Skeletal muscle tissue (tissue), 3 donors: ENCODE measurements at regions not wholly inside any gene's neighbourhood (a gene's known extent, or its start where the extent isn't known, plus 50 kb on each side); places are given as distances from the start of the nearest gene placed in this dataset.
"Not testable (repeated sequence)": the region's sequence is repeated elsewhere in the genome, so short reads cannot be mapped to it uniquely, and the experiment has no call there.

ENCODE experiments used
- H3K27ac ChIP-seq: one replicate; pipeline ENCODE4 v1.7.0; 2013; ENCODE audit warnings: mild to moderate bottlenecking, low read depth, low read length, inconsistent platforms
- H3K27me3 ChIP-seq, 3 donors: one replicate each; pipeline ENCODE4 v1.7.0; 2013; ENCODE audit warnings: low read length in 3 of 3; ENCODE audit not compliant: control insufficient read depth in 3 of 3, insufficient read depth in 3 of 3
- H3K36me3 ChIP-seq, 3 donors: one replicate each; pipeline ENCODE4 v1.7.0; 2013; ENCODE audit warnings: low read length in 3 of 3; ENCODE audit not compliant: control insufficient read depth in 3 of 3, insufficient read depth in 3 of 3
- H3K4me1 ChIP-seq, 3 donors: one replicate each; pipeline ENCODE4 v1.7.0; 2013; ENCODE audit warnings: low read length in 3 of 3, mild to moderate bottlenecking in 3 of 3; ENCODE audit not compliant: control insufficient read depth in 3 of 3, insufficient read depth in 3 of 3
- H3K4me3 ChIP-seq, 3 donors: one replicate each; pipeline ENCODE4 v1.7.0; 2013; ENCODE audit warnings: low read length in 3 of 3
- H3K9ac ChIP-seq, 3 donors: one replicate each; pipeline ENCODE4 v1.7.0; 2013; ENCODE audit warnings: low read length in 3 of 3, mild to moderate bottlenecking in 3 of 3, moderate library complexity in 2 of 3, low read depth in 1 of 3
- H3K9me3 ChIP-seq, 3 donors: one replicate each; pipeline ENCODE4 v1.7.0; 2013; ENCODE audit warnings: low read length in 3 of 3; ENCODE audit not compliant: control insufficient read depth in 3 of 3
- donor health status: Osteomylitis.

GRCh38 chr7:153404124-153404523 lies 644.6 kb downstream of the ACTR3B start:
- no peaks in the 10 kb centered on the region for H3K4me1 ChIP-seq
- no peak overlapping the region for H3K4me3 ChIP-seq
- H3K27ac ChIP-seq = no peak overlapping the region
- H3K27me3 ChIP-seq = no peaks in the 10 kb centered on the region
- H3K9ac ChIP-seq = no peak overlapping the region
- peaks cover 0 to 4% (median 2%) of the 10 kb centered on the region in 3 donors for H3K9me3 ChIP-seq
- H3K36me3 ChIP-seq = no peaks in the 10 kb centered on the region

- H3K4me1 ChIP-seq = no peaks in the 10 kb centered on the region
- H3K4me3 ChIP-seq = no peak overlapping the region
- no peak overlapping the region for H3K27ac ChIP-seq
Observed at GRCh38 chr7:153404781-153405279, 645.3 kb downstream of the ACTR3B start.

GRCh38 chr7:153405704-153406485 lies 646.3 kb upstream of the DPP6 start:
- Histone ChIP-seq H3K36me3 (no peaks in the 10 kb centered on the region), H3K27me3 (no peaks in the 10 kb centered on the region), H3K9me3 (peaks cover 0 to 4% (median 2%) of the 10 kb centered on the region in 3 donors), H3K27ac (no peak overlapping the region), H3K4me1 (no peaks in the 10 kb centered on the region), H3K4me3 (no peak overlapping the region), H3K9ac (no peak overlapping the region)

More at GRCh38 chr7:153404781-153405279, 645.3 kb downstream of the ACTR3B start:
- Histone ChIP-seq H3K9ac (no peak overlapping the region), H3K36me3 (no peaks in the 10 kb centered on the region), H3K27me3 (no peaks in the 10 kb centered on the region), H3K9me3 (peaks cover 0 to 4% (median 2%) of the 10 kb centered on the region in 3 donors)

GRCh38 chr7:153406486-153406872 lies 645.7 kb upstream of the DPP6 start:
- no peaks in the 10 kb centered on the region for H3K27me3 ChIP-seq
- no peaks in the 10 kb centered on the region for H3K36me3 ChIP-seq
- H3K4me3 ChIP-seq = no peak overlapping the region
- H3K27ac ChIP-seq = no peak overlapping the region
- no peak overlapping the region for H3K9ac ChIP-seq
- no peaks in the 10 kb centered on the region for H3K4me1 ChIP-seq
- peaks cover 0 to 4% (median 2%) of the 10 kb centered on the region in 3 donors for H3K9me3 ChIP-seq

- H3K27ac ChIP-seq = no peak overlapping the region
- H3K27me3 ChIP-seq = no peaks in the 10 kb centered on the region
- peaks cover 0 to 4% (median 2%) of the 10 kb centered on the region in 3 donors for H3K9me3 ChIP-seq
- H3K9ac ChIP-seq = no peak overlapping the region
- H3K36me3 ChIP-seq = no peaks in the 10 kb centered on the region
- no peaks in the 10 kb centered on the region for H3K4me1 ChIP-seq
- no peak overlapping the region for H3K4me3 ChIP-seq
Observed at GRCh38 chr7:153407291-153408046, 644.7 kb upstream of the DPP6 start.

GRCh38 chr7:153408360-153409335 lies 643.5 kb upstream of the DPP6 start:
- H3K4me1 ChIP-seq = no peaks in the 10 kb centered on the region
- H3K27me3 ChIP-seq = no peaks in the 10 kb centered on the region
- H3K9me3 ChIP-seq = peaks cover 0 to 4% (median 2%) of the 10 kb centered on the region in 3 donors
- no peak overlapping the region for H3K9ac ChIP-seq
- no peak overlapping the region for H3K27ac ChIP-seq
- no peak overlapping the region for H3K4me3 ChIP-seq
- no peaks in the 10 kb centered on the region for H3K36me3 ChIP-seq

- not testable (repeated sequence) for H3K36me3 ChIP-seq, H3K4me1 ChIP-seq, H3K27ac ChIP-seq, H3K27me3 ChIP-seq, H3K9me3 ChIP-seq, H3K9ac ChIP-seq, H3K4me3 ChIP-seq
Observed at GRCh38 chr7:153409567-153410342, 642.4 kb upstream of the DPP6 start.

- not testable (repeated sequence) for H3K4me3 ChIP-seq, H3K9me3 ChIP-seq, H3K4me1 ChIP-seq, H3K36me3 ChIP-seq, H3K27ac ChIP-seq, H3K27me3 ChIP-seq, H3K9ac ChIP-seq
Observed at GRCh38 chr7:153410997-153411642, 641.1 kb upstream of the DPP6 start.
